CD4-positive, alpha-beta memory T cell (primary cell): ENCODE measurements at regions not wholly inside any gene's neighbourhood (a gene's known extent, or its start where the extent isn't known, plus 50 kb on each side); places are given as distances from the start of the nearest gene placed in this dataset.
"Not testable (repeated sequence)": the region's sequence is repeated elsewhere in the genome, so short reads cannot be mapped to it uniquely, and the experiment has no call there.

ENCODE experiments used
- CTCF ChIA-PET: fragments of 350-600 bp; sonication (Branson Sonifier 250); formaldehyde crosslinking; loops from one replicate; lab custom pipeline; 2021; ENCODE audit warnings: inconsistent platforms; ENCODE audit not compliant: partially characterized antibody; lab: Charles Lee
- POLR2A ChIA-PET: fragments of 350-600 bp; sonication (Branson Sonifier 250); formaldehyde crosslinking; loops from one replicate; lab custom pipeline; 2021; ENCODE audit not compliant: partially characterized antibody; lab: Charles Lee
- DNase-seq, 5 donors: peaks; one replicate each; pipeline versions ENCODE4 v3.0.0 to v3.0.0-alpha.2; 2020 to 2022; ENCODE audit warnings: mixed read lengths in 1 of 5
- H3K27ac ChIP-seq: one replicate; pipeline ENCODE4 v1.7.0; 2013; ENCODE audit warnings: low read depth, low read length
- H3K27me3 ChIP-seq: 2 replicates; pipeline ENCODE4 v1.7.0; 2013; ENCODE audit warnings: mild to moderate bottlenecking, low read length, moderate library complexity; ENCODE audit not compliant: insufficient read depth
- H3K36me3 ChIP-seq: 2 replicates; pipeline ENCODE4 v1.7.0; 2013; ENCODE audit warnings: mild to moderate bottlenecking, low read length, moderate library complexity; ENCODE audit not compliant: insufficient read depth
- H3K4me1 ChIP-seq: 2 replicates; pipeline ENCODE4 v1.7.0; 2013; ENCODE audit warnings: mild to moderate bottlenecking, low read length, moderate library complexity; ENCODE audit not compliant: insufficient read depth
- H3K4me3 ChIP-seq, 2 donors: one replicate each; pipeline ENCODE4 v1.7.0; 2013; ENCODE audit warnings: low read length in 2 of 2, mild to moderate bottlenecking in 1 of 2
- H3K9me3 ChIP-seq, 2 donors: one replicate each; pipeline ENCODE4 v1.7.0; 2013; ENCODE audit warnings: low read length in 2 of 2, control low read depth in 1 of 2; ENCODE audit not compliant: control insufficient read depth in 1 of 2
- H3K27ac Mint-ChIP-seq, 7 donors: one replicate each; pipeline ENCODE4 v1.8.0; 2020 to 2021; ENCODE audit warnings: mixed read lengths in 7 of 7, mild to moderate bottlenecking in 6 of 7, inconsistent platforms in 3 of 7, moderate library complexity in 3 of 7
- H3K27me3 Mint-ChIP-seq, 2 donors: one replicate each; pipeline ENCODE4 v1.8.0; 2020 to 2021; ENCODE audit warnings: mixed read lengths in 2 of 2
- H3K36me3 Mint-ChIP-seq, 2 donors: one replicate each; pipeline ENCODE4 v1.8.0; 2020 to 2021; ENCODE audit warnings: mixed read lengths in 2 of 2, inconsistent platforms in 1 of 2, mild to moderate bottlenecking in 1 of 2
- H3K4me1 Mint-ChIP-seq, 4 donors: one replicate each; pipeline ENCODE4 v1.8.0; 2020 to 2021; ENCODE audit warnings: mixed read lengths in 4 of 4, mild to moderate bottlenecking in 1 of 4
- H3K4me3 Mint-ChIP-seq, 8 donors: one replicate each; pipeline ENCODE4 v1.8.0; 2020 to 2021; ENCODE audit warnings: mixed read lengths in 8 of 8, mild to moderate bottlenecking in 7 of 8, moderate library complexity in 6 of 8, inconsistent platforms in 3 of 8
- H3K9me3 Mint-ChIP-seq, 8 donors: one replicate each; pipeline ENCODE4 v1.8.0; 2020 to 2021; ENCODE audit warnings: mixed read lengths in 8 of 8, mild to moderate bottlenecking in 5 of 8, inconsistent platforms in 3 of 8, moderate library complexity in 1 of 8
- intact Hi-C: fragments of 100-400 bp; cut with micrococcal nuclease; formaldehyde crosslinking; loops from one replicate; pipeline ENCODE4 v1.15.1; 2023

DNA sequence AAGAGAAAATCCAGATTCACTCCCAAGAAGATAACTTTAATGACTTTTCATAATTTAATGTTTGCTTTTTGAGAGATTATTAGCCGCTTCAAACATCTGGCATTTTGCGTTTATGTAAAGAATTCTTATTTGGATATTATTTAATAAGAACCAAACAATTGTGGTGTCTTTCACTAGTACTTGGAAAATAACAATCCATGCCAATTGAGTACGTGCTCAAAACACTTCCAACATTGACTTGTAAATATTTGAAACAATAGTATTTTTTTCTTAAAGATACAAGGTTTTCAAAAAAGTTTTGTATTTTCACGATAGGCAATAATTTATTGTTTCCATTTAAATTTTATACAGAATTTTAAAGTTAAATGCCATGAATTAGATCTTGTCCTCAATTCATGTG is 498.7 kb downstream of the AMY1C start:
- Mint-ChIP-seq H3K9me3 (peaks cover 0 to 8% (median 3%) of the 10 kb centered on the region in 8 donors), H3K27ac (no peak overlapping the region), H3K27me3 (no peaks in the 10 kb centered on the region), H3K4me1 (no peaks in the 10 kb centered on the region), H3K36me3 (no peaks in the 10 kb centered on the region), H3K4me3 (no peak overlapping the region)
- no peak for DNase-seq
- Histone ChIP-seq H3K27ac (no peak overlapping the region), H3K27me3 (no peaks in the 10 kb centered on the region), H3K36me3 (no peaks in the 10 kb centered on the region), H3K9me3 (no peaks in the 10 kb centered on the region), H3K4me1 (no peaks in the 10 kb centered on the region), H3K4me3 (no peak overlapping the region)
- ChIA-PET CTCF (no interaction called here), POLR2A (no interaction called here)
- intact Hi-C loops, result no loop called here

GRCh38 chr1:104259481-104259880 is 509.8 kb downstream of the AMY1C start:
- ChIA-PET POLR2A (no interaction called here), CTCF (no interaction called here)
- H3K9me3 Mint-ChIP-seq, result peaks cover 0 to 20% (median 10%) of the 10 kb centered on the region in 8 donors
- H3K4me3 Mint-ChIP-seq, result no peak overlapping the region
- no peaks in the 10 kb centered on the region for H3K4me1 ChIP-seq
- H3K27ac Mint-ChIP-seq, result no peak overlapping the region
- no peak for DNase-seq
- no peaks in the 10 kb centered on the region for H3K4me1 Mint-ChIP-seq
- no peaks in the 10 kb centered on the region for H3K27me3 ChIP-seq
- H3K27ac ChIP-seq, result no peak overlapping the region
- peaks cover 0 to 1% of the 10 kb centered on the region in 2 donors for H3K27me3 Mint-ChIP-seq
- H3K36me3 ChIP-seq, result no peaks in the 10 kb centered on the region
- no peak overlapping the region for H3K4me3 ChIP-seq
- no peaks in the 10 kb centered on the region for H3K9me3 ChIP-seq
- no peaks in the 10 kb centered on the region for H3K36me3 Mint-ChIP-seq
- intact Hi-C loops, result no loop called here

GRCh38 chr1:104263110-104263509 is 513.4 kb downstream of the AMY1C start:
- H3K27me3 Mint-ChIP-seq, CTCF ChIA-PET: not testable (repeated sequence)

DNA sequence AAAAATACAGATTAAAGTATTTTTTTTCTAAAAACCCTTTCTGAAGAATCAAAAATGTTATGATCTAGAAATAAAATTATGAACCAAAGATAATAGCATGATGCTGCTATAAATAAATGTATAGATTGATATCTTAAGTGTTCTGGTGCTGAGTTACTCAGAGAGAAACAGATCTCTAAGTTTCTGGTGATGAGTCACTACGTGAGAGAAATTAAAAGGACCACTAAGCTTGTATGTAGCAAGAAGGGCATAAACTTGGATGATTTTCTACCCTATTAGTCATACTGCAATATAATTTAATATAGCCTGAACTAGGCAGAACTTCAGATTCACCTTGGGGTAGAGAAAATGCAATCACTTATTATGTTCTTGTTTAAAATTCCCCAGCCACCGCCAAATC is 514.8 kb downstream of the AMY1C start:
- peaks cover 0 to 28% (median 14%) of the 10 kb centered on the region in 8 donors for H3K9me3 Mint-ChIP-seq
- Histone ChIP-seq H3K4me3 (no peak overlapping the region), H3K27ac (no peak overlapping the region), H3K9me3 (no peaks in the 10 kb centered on the region), H3K27me3 (no peaks in the 10 kb centered on the region), H3K4me1 (no peaks in the 10 kb centered on the region), H3K36me3 (no peaks in the 10 kb centered on the region)
- ChIA-PET POLR2A (no interaction called here), CTCF (no interaction called here)
- no peak overlapping the region for H3K4me3 Mint-ChIP-seq
- DNase-seq, result no peak
- intact Hi-C loops, result no loop called here
- no peak overlapping the region for H3K27ac Mint-ChIP-seq
- H3K36me3 Mint-ChIP-seq, result no peaks in the 10 kb centered on the region
- peaks cover 0 to 1% of the 10 kb centered on the region in 2 donors for H3K27me3 Mint-ChIP-seq
- no peaks in the 10 kb centered on the region for H3K4me1 Mint-ChIP-seq

More at GRCh38 chr1:104263110-104263509, 513.4 kb downstream of the AMY1C start:
- H3K9me3 Mint-ChIP-seq, result peaks cover 0 to 25% (median 14%) of the 10 kb centered on the region in 8 donors
- H3K4me3 Mint-ChIP-seq, H3K27me3 ChIP-seq, H3K9me3 ChIP-seq, H3K4me1 ChIP-seq, H3K27ac Mint-ChIP-seq, DNase-seq, H3K4me1 Mint-ChIP-seq, H3K4me3 ChIP-seq, intact Hi-C loops, H3K36me3 Mint-ChIP-seq, H3K36me3 ChIP-seq, POLR2A ChIA-PET, H3K27ac ChIP-seq: not testable (repeated sequence)

DNA sequence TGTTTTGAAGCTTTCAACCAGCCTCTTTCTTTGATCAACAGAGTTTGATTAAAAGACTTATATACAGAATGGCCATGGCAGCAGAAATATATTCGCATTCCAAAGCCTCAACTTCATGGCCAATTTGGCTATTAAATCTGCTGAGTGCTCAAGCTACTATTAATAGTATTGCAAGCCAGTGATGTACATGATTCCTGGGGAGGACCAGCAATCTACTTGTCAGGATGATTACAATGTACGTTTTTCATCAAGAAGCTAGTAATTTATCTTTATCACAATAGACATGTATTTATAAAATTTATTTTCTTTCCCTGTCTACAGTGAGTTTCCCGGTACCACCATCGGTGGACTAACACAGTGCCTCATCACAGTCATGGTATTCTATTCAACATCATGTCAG is 515.5 kb downstream of the AMY1C start:
- Histone ChIP-seq H3K9me3 (no peaks in the 10 kb centered on the region), H3K27ac (no peak overlapping the region), H3K27me3 (no peaks in the 10 kb centered on the region), H3K4me3 (no peak overlapping the region), H3K36me3 (no peaks in the 10 kb centered on the region), H3K4me1 (no peaks in the 10 kb centered on the region)
- Mint-ChIP-seq H3K27ac (no peak overlapping the region), H3K9me3 (peaks cover 0 to 25% (median 11%) of the 10 kb centered on the region in 8 donors), H3K27me3 (peaks cover 0 to 1% of the 10 kb centered on the region in 2 donors), H3K4me3 (no peak overlapping the region), H3K36me3 (no peaks in the 10 kb centered on the region), H3K4me1 (no peaks in the 10 kb centered on the region)
- intact Hi-C loops, result no loop called here
- no peak for DNase-seq
- CTCF ChIA-PET, result no interaction called here
- POLR2A ChIA-PET, result no interaction called here

- no peak overlapping the region for H3K27ac Mint-ChIP-seq
- no peak overlapping the region for H3K4me3 ChIP-seq
- ChIA-PET POLR2A (no interaction called here), CTCF (no interaction called here)
- no peak overlapping the region for H3K27ac ChIP-seq
- no peaks in the 10 kb centered on the region for H3K9me3 ChIP-seq
- H3K4me1 ChIP-seq, result no peaks in the 10 kb centered on the region
- H3K27me3 Mint-ChIP-seq, result no peaks in the 10 kb centered on the region
- H3K36me3 Mint-ChIP-seq, result no peaks in the 10 kb centered on the region
- no peaks in the 10 kb centered on the region for H3K4me1 Mint-ChIP-seq
- no peaks in the 10 kb centered on the region for H3K36me3 ChIP-seq
- H3K9me3 Mint-ChIP-seq, result peaks cover 0 to 18% (median 11%) of the 10 kb centered on the region in 8 donors
- H3K27me3 ChIP-seq, result no peaks in the 10 kb centered on the region
- H3K4me3 Mint-ChIP-seq, result no peak overlapping the region
- intact Hi-C loops, result no loop called here
- no peak for DNase-seq
These were observed 516.9 kb downstream of the AMY1C start for GRCh38 chr1:104266612-104267011.

GRCh38 chr1:104288322-104288721 is 538.6 kb downstream of the AMY1C start:
- not testable (repeated sequence) for H3K36me3 Mint-ChIP-seq, H3K4me1 Mint-ChIP-seq, DNase-seq

DNA sequence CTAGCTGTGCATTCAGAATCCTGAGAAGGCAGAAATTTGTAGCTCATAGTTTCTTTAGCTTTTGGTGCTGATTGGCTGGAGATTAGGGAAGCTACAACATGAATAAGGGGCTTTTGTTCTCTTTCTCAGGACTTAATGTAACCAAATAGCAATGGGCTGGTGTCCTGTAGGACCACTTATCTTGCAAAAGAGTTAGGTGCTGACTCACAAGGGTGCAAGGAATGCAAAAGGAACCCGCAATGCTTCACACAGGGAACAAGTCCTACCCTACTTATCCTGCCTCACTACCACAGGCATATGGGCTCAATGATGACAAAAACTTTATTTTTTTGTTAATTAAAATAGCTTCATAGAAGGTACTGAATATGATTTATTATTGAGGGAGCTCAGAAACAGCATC is 541.5 kb downstream of the AMY1C start:
- H3K4me3 Mint-ChIP-seq, result no peak overlapping the region
- CTCF ChIA-PET, result no interaction called here
- intact Hi-C loops, result no loop called here

More at GRCh38 chr1:104288322-104288721, 538.6 kb downstream of the AMY1C start:
- H3K4me3 Mint-ChIP-seq, H3K36me3 ChIP-seq, H3K27me3 ChIP-seq, POLR2A ChIA-PET, H3K27ac ChIP-seq, H3K27ac Mint-ChIP-seq, H3K9me3 ChIP-seq, CTCF ChIA-PET, H3K4me3 ChIP-seq, H3K27me3 Mint-ChIP-seq, H3K4me1 ChIP-seq, intact Hi-C loops: not testable (repeated sequence)
- H3K9me3 Mint-ChIP-seq, result peaks cover 0 to 19% (median 5%) of the 10 kb centered on the region in 8 donors

More for the DNA sequence above, 541.5 kb downstream of the AMY1C start:
- Mint-ChIP-seq H3K4me1 (no peaks in the 10 kb centered on the region), H3K27ac (no peak overlapping the region), H3K9me3 (peaks cover 0 to 19% (median 5%) of the 10 kb centered on the region in 8 donors), H3K36me3 (no peaks in the 10 kb centered on the region), H3K27me3 (no peaks in the 10 kb centered on the region)
- Histone ChIP-seq H3K36me3 (no peaks in the 10 kb centered on the region), H3K4me3 (no peak overlapping the region), H3K4me1 (no peaks in the 10 kb centered on the region), H3K27me3 (no peaks in the 10 kb centered on the region), H3K9me3 (no peaks in the 10 kb centered on the region), H3K27ac (no peak overlapping the region)
- no peak for DNase-seq
- POLR2A ChIA-PET, result no interaction called here
